Activated CD8-positive, alpha-beta memory T cell treated with anti-CD3 and anti-CD28 coated beads, Interleukin-2, amount 50 U/mL, for 1 hour (primary cell): ENCODE measurements at regions not wholly inside any gene's neighbourhood (a gene's known extent, or its start where the extent isn't known, plus 50 kb on each side); places are given as distances from the start of the nearest gene placed in this dataset.

Source experiments
- DNase-seq: peaks from one replicate; pipeline ENCODE4 v3.0.0-alpha.2; 2020; ENCODE audit errors: extremely low read depth

GRCh38 chr20:4600308-4601014 lies 85.8 kb upstream of the PRNP start:
- DNase-seq: no peak

GRCh38 chr20:4597215-4597614 lies 89.0 kb upstream of the PRNP start:
- no peak for DNase-seq

- no peak for DNase-seq
These were observed 93.1 kb upstream of the PRNP start for GRCh38 chr20:4593149-4593525.

GRCh38 chr20:4592316-4593148 lies 93.7 kb upstream of the PRNP start:
- no peak for DNase-seq

GRCh38 chr20:4591975-4592315 lies 94.3 kb upstream of the PRNP start:
- no peak for DNase-seq

GRCh38 chr20:4585758-4586157 lies 100.5 kb upstream of the PRNP start:
- no peak for DNase-seq

GRCh38 chr20:4585104-4585753 lies 101.0 kb upstream of the PRNP start:
- no peak for DNase-seq

GRCh38 chr20:4584510-4584909 lies 101.7 kb upstream of the PRNP start:
- DNase-seq: no peak

- DNase-seq: no peak
These were observed 104.4 kb upstream of the PRNP start for GRCh38 chr20:4581838-4582237.

- no peak for DNase-seq
These were observed 107.9 kb upstream of the PRNP start for GRCh38 chr20:4578375-4578774.

- no peak for DNase-seq
These were observed 111.9 kb upstream of the PRNP start for GRCh38 chr20:4574356-4574690.

GRCh38 chr20:4573564-4574355 lies 112.5 kb upstream of the PRNP start:
- DNase-seq: no peak

GRCh38 chr20:4571759-4572531 lies 114.3 kb upstream of the PRNP start:
- no peak for DNase-seq

- DNase-seq: no peak
These were observed 116.4 kb upstream of the PRNP start for GRCh38 chr20:4569865-4570264.

- no peak for DNase-seq
These were observed 117.2 kb upstream of the PRNP start for GRCh38 chr20:4569092-4569491.

- DNase-seq: no peak
These were observed 117.8 kb upstream of the PRNP start for GRCh38 chr20:4568361-4568959.

GRCh38 chr20:4567170-4567569 lies 119.1 kb upstream of the PRNP start:
- DNase-seq: no peak

- DNase-seq: no peak
These were observed 122.7 kb upstream of the PRNP start for GRCh38 chr20:4563534-4563933.

GRCh38 chr20:4563031-4563430 lies 123.2 kb upstream of the PRNP start:
- no peak for DNase-seq

- DNase-seq: no peak
These were observed 125.6 kb upstream of the PRNP start for GRCh38 chr20:4560667-4561066.

GRCh38 chr20:4559906-4560305 lies 126.3 kb upstream of the PRNP start:
- DNase-seq: no peak
